Activated T-cell treated with anti-CD3 and anti-CD28 coated beads, Interleukin-2, amount 50 U/mL, for 24 hours (primary cell): ENCODE measurements at regions not wholly inside any gene's neighbourhood (a gene's known extent, or its start where the extent isn't known, plus 50 kb on each side); places are given as distances from the start of the nearest gene placed in this dataset.
"Not testable (repeated sequence)": the region's sequence is repeated elsewhere in the genome, so short reads cannot be mapped to it uniquely, and the experiment has no call there.

ENCODE experiments used
- DNase-seq: peaks from one replicate; pipeline ENCODE4 v3.0.0-alpha.2; 2020
- H3K27ac Mint-ChIP-seq: 2 replicates; pipeline ENCODE4 v1.8.0; 2020; ENCODE audit warnings: mild to moderate bottlenecking, mixed read lengths
- H3K27me3 Mint-ChIP-seq: 2 replicates; pipeline ENCODE4 v1.8.0; 2020; ENCODE audit warnings: mixed read lengths
- H3K36me3 Mint-ChIP-seq: 2 replicates; pipeline ENCODE4 v1.8.0; 2020; ENCODE audit warnings: low read depth, mixed read lengths
- H3K4me1 Mint-ChIP-seq: 2 replicates; pipeline ENCODE4 v1.8.0; 2020; ENCODE audit warnings: low read depth, mixed read lengths
- H3K4me3 Mint-ChIP-seq: 2 replicates; pipeline ENCODE4 v1.8.0; 2020; ENCODE audit warnings: mild to moderate bottlenecking, moderate library complexity, mixed read lengths
- H3K9me3 Mint-ChIP-seq: 2 replicates; pipeline ENCODE4 v1.8.0; 2020; ENCODE audit warnings: mixed read lengths

- H3K27ac Mint-ChIP-seq: no peak overlapping the region
- no peaks in the 10 kb centered on the region for H3K9me3 Mint-ChIP-seq
- no peaks in the 10 kb centered on the region for H3K4me1 Mint-ChIP-seq
- no peak overlapping the region for H3K4me3 Mint-ChIP-seq
- no peak for DNase-seq
- H3K27me3 Mint-ChIP-seq: peaks cover 12% of the 10 kb centered on the region
- H3K36me3 Mint-ChIP-seq: no peaks in the 10 kb centered on the region
These were observed 206.2 kb downstream of the RPIA start for GRCh38 chr2:88897715-88898114.

DNA sequence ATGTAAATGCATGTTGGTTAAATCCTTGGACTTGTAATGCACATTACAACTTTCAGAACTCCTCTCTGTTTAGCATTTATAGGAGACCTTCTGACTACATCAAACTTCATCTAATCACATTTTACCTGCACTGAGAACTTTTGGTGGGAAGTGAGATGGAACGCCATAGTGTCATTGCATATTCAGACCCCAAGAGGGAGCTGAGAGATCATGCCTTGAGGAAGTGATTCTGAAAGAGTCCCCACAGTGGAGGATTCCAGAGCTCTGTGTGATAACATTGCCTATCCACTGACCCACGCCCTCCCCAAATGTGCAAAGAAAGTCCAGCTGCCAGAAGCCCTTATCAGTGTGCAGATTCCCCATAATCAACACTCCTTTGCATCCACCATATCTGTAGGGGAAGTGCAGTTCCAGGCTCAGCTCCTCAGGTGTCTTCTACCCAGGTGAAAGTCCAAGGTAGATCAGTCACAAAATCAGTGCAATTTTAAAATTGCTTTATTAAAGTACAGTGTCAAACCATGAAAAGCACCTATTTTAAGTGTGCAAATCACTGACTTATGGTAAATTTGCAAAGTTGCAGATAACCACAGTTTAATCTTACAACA lies 212.4 kb downstream of the RPIA start:
- Mint-ChIP-seq H3K27me3 (peaks cover 27% of the 10 kb centered on the region), H3K4me1 (no peaks in the 10 kb centered on the region), H3K27ac (no peak overlapping the region), H3K9me3 (no peaks in the 10 kb centered on the region), H3K36me3 (no peaks in the 10 kb centered on the region), H3K4me3 (no peak overlapping the region)
- no peak for DNase-seq

DNA sequence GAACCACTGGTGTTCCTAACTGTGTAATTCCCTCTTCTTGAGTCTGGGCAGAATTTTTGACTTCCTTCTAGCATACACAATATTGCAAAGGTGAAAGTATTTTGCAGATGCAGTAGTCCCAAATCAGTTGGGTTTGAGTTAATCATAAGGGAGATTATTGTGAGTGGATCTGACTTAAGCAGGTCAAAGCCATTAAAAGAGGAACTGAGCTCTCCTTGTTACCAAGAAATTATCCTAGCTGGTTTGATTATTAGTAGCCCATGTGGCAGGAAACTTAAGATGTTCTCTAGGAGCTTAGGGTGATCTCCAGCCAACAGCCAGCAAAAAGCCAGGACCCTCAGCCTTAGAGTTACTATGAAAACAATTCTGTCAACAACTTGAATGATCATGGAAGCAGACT lies 221.8 kb downstream of the RPIA start:
- DNase-seq: no peak
- Mint-ChIP-seq H3K27ac (no peak overlapping the region), H3K36me3 (no peaks in the 10 kb centered on the region), H3K9me3 (no peaks in the 10 kb centered on the region), H3K4me3 (no peak overlapping the region), H3K27me3 (peaks cover 5% of the 10 kb centered on the region), H3K4me1 (no peaks in the 10 kb centered on the region)

- Mint-ChIP-seq H3K4me3 (no peak overlapping the region), H3K36me3 (no peaks in the 10 kb centered on the region), H3K9me3 (no peaks in the 10 kb centered on the region), H3K4me1 (no peaks in the 10 kb centered on the region), H3K27me3 (peaks cover 8% of the 10 kb centered on the region), H3K27ac (no peak overlapping the region)
- DNase-seq: no peak
These were observed 227.7 kb downstream of the RPIA start for GRCh38 chr2:88919087-88919738.

GRCh38 chr2:88920399-88920798 lies 228.9 kb downstream of the RPIA start:
- DNase-seq, H3K27ac Mint-ChIP-seq, H3K36me3 Mint-ChIP-seq, H3K27me3 Mint-ChIP-seq, H3K4me1 Mint-ChIP-seq, H3K4me3 Mint-ChIP-seq, H3K9me3 Mint-ChIP-seq: not testable (repeated sequence)

DNA sequence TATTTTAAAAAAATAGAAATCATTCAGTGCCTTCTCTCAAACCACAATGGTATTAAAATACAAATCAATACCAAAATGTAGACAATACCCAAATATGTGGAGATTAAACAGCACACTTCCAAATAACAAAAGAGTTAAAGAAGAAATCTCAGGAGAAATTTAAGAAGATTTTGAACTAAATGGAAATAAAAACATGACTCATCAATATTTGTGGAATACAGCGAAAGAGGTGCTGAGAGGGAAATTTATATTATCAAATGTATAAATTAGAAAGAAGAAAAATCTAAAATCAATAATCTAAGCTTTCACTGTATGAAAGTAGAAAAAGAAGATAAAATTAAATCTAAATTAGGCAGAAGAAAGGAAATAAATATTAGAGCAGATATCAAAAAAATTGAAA lies 233.1 kb downstream of the RPIA start:
- H3K27ac Mint-ChIP-seq: no peak overlapping the region
- DNase-seq: no peak
- no peaks in the 10 kb centered on the region for H3K27me3 Mint-ChIP-seq

GRCh38 chr2:88925770-88926462 lies 234.4 kb downstream of the RPIA start:
- H3K27ac Mint-ChIP-seq: no peak overlapping the region
- no peak for DNase-seq
- H3K4me3 Mint-ChIP-seq: no peak overlapping the region
- H3K27me3 Mint-ChIP-seq: peaks cover 2% of the 10 kb centered on the region
- H3K9me3 Mint-ChIP-seq: no peaks in the 10 kb centered on the region
- H3K36me3 Mint-ChIP-seq: no peaks in the 10 kb centered on the region
- H3K4me1 Mint-ChIP-seq: no peaks in the 10 kb centered on the region

More for the DNA sequence above, 233.1 kb downstream of the RPIA start:
- Mint-ChIP-seq H3K9me3 (no peaks in the 10 kb centered on the region), H3K4me3 (no peak overlapping the region), H3K36me3 (no peaks in the 10 kb centered on the region), H3K4me1 (no peaks in the 10 kb centered on the region)

- Mint-ChIP-seq H3K4me1 (no peaks in the 10 kb centered on the region), H3K36me3 (no peaks in the 10 kb centered on the region), H3K27ac (no peak overlapping the region), H3K9me3 (no peaks in the 10 kb centered on the region), H3K4me3 (no peak overlapping the region), H3K27me3 (peaks cover 2% of the 10 kb centered on the region)
- DNase-seq: no peak
These were observed 235.7 kb downstream of the RPIA start for GRCh38 chr2:88927128-88927527.

DNA sequence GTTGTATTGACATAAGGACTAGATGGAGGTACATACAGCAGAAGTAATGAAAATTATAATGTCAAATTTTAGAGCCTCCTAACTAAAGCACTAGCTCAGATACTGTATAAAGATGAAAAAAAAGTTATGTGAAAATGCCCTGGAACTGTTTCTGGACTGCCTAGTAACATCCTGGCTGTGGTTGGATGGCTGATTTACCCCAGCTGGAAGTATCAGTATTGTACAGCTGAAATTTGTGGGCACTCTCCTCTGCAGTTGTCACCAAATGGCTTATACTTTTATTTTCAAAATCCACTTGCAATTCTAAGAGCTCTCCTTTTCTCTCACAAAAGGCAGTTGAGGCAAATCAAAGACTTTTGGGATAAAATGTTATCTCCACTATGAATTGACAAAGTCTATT lies 239.2 kb downstream of the RPIA start:
- Mint-ChIP-seq H3K4me1 (peaks cover 5% of the 10 kb centered on the region), H3K27ac (no peak overlapping the region), H3K9me3 (no peaks in the 10 kb centered on the region), H3K4me3 (no peak overlapping the region), H3K36me3 (no peaks in the 10 kb centered on the region), H3K27me3 (peaks cover 2% of the 10 kb centered on the region)
- no peak for DNase-seq

DNA sequence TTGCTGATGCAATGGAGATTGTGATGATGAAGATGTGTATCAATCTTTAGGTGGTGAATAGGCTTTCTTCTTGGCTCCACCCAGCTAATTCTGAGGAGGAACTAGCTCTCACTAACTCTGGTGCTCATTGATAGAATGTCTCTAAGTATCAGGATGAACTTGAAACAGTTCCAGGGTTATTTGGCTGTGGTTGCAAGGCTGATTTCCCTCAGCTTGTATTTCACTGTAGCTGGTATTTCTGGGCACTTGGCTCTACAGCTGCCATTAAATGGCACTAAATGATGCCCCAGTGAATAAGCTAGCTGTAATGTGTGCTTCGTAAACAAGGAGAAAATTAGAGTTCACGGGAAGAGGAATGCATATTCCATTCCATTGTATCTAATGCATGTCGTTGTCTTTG lies 241.2 kb downstream of the RPIA start:
- no peaks in the 10 kb centered on the region for H3K9me3 Mint-ChIP-seq
- no peak for DNase-seq
- H3K27me3 Mint-ChIP-seq: peaks cover 2% of the 10 kb centered on the region
- no peak overlapping the region for H3K4me3 Mint-ChIP-seq
- no peak overlapping the region for H3K27ac Mint-ChIP-seq
- no peaks in the 10 kb centered on the region for H3K36me3 Mint-ChIP-seq
- peaks cover 5% of the 10 kb centered on the region for H3K4me1 Mint-ChIP-seq

GRCh38 chr2:88933091-88933490 lies 241.6 kb downstream of the RPIA start:
- DNase-seq: no peak
- Mint-ChIP-seq H3K27ac (no peak overlapping the region), H3K27me3 (peaks cover 2% of the 10 kb centered on the region), H3K36me3 (no peaks in the 10 kb centered on the region), H3K9me3 (no peaks in the 10 kb centered on the region), H3K4me3 (no peak overlapping the region), H3K4me1 (peaks cover 5% of the 10 kb centered on the region)

- no peak overlapping the region for H3K4me3 Mint-ChIP-seq
- DNase-seq: no peak
- no peaks in the 10 kb centered on the region for H3K36me3 Mint-ChIP-seq
- no peaks in the 10 kb centered on the region for H3K9me3 Mint-ChIP-seq
- peaks cover 5% of the 10 kb centered on the region for H3K4me1 Mint-ChIP-seq
- H3K27me3 Mint-ChIP-seq: peaks cover 2% of the 10 kb centered on the region
- no peak overlapping the region for H3K27ac Mint-ChIP-seq
These were observed 242.5 kb downstream of the RPIA start for GRCh38 chr2:88933980-88934379.

DNA sequence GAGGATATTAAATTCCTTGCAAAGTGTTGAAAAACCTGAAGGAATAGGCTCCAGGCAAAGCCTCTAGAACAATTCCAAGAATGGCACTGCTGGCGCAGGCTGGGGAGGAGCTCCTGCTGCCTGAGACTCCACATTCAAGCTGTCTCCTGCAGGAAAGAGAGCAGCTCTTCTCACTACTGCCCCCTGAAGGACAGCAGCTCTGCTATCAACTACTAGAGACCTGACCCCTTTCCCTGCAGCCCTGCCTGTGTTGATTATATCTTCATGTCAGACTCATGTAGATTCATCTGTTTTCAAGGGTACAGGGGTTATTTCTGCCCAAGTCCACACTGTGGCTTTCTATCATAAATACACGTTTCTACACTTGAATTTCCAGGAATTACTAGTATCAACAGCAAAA lies 249.7 kb downstream of the RPIA start:
- H3K27me3 Mint-ChIP-seq, H3K4me3 Mint-ChIP-seq, DNase-seq, H3K4me1 Mint-ChIP-seq, H3K9me3 Mint-ChIP-seq, H3K36me3 Mint-ChIP-seq, H3K27ac Mint-ChIP-seq: not testable (repeated sequence)

DNA sequence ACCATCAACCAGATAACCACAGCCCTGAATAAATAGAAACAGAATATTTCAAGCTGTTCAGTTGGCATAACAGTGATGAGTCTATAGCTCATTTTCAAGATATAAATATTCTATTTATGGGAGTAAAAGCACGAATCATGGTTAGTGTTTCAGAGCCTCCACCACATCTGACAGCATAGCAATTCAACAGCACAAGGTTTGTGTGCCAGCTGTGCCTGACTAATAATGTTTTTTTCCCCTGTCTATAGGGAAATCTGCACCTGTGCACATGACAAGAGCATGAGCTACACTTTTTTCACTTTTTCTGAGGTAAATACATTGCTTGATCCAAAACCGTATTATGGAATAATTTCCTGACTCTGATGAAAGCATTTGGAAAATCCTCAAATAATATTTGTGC lies 251.3 kb downstream of the RPIA start:
- H3K4me1 Mint-ChIP-seq: no peaks in the 10 kb centered on the region
- no peak overlapping the region for H3K27ac Mint-ChIP-seq
- H3K9me3 Mint-ChIP-seq: no peaks in the 10 kb centered on the region
- no peaks in the 10 kb centered on the region for H3K36me3 Mint-ChIP-seq
- peaks cover 11% of the 10 kb centered on the region for H3K27me3 Mint-ChIP-seq
- DNase-seq: no peak
- no peak overlapping the region for H3K4me3 Mint-ChIP-seq

DNA sequence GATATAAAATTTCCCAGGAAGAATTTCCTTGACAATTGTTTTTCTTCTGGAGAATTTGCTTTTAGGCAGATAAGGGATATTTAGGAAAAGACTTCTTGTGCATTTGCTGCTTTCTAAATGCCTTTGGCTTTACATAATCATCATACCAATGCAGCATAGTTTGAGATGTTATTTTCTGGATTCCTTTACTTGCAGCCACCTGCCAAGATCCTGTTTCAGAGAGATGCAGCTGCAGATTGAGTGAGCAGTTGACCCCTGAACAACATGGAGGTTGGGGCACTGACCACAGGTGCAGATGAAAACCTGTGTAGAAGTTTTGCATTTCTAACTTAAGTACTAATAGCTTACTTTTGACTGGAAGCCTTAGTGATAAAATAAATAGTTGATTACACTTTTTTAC lies 257.9 kb downstream of the RPIA start:
- Mint-ChIP-seq H3K4me3 (no peak overlapping the region), H3K4me1 (no peaks in the 10 kb centered on the region), H3K27me3 (peaks cover 14% of the 10 kb centered on the region), H3K9me3 (no peaks in the 10 kb centered on the region), H3K27ac (no peak overlapping the region), H3K36me3 (no peaks in the 10 kb centered on the region)
- no peak for DNase-seq
